A549 (cell line): ENCODE measurements at regions not wholly inside any gene's neighbourhood (a gene's known extent, or its start where the extent isn't known, plus 50 kb on each side); places are given as distances from the start of the nearest gene placed in this dataset.

Experiments used
- ATAC-seq, 2 experiments: fragments of 200-7000 bp in 1 of 2; fragments of >200 bp in 1 of 2; cut with Nextera tagmentation in 1 of 2; cut with Tn5 transposase in 1 of 2; 3 replicates each; pipeline versions ENCODE4 v1.8.0 to v1.9.1; 2018 to 2020; ENCODE audit warnings: mild to moderate bottlenecking in 1 of 2, moderate library complexity in 1 of 2
- CTCF ChIA-PET: fragments of 300-600 bp; sonication (Branson Sonifier 250); formaldehyde crosslinking; extraction: SDS; loops from one replicate; lab custom pipeline; 2021; ENCODE audit warnings: antibody characterized with exemption, inconsistent platforms; lab: Yijun Ruan, JAX
- POLR2A ChIA-PET: fragments of 350-600 bp; formaldehyde crosslinking; extraction: SDS; loops from one replicate; lab custom pipeline; 2021; ENCODE audit warnings: antibody characterized with exemption, inconsistent platforms; lab: Yijun Ruan, JAX
- DNase-seq, 2 experiments: peaks; one replicate each; pipeline versions ENCODE4 v3.0.0 to v3.0.0-alpha.2; 2011 to 2016; ENCODE audit warnings: low read depth in 1 of 2, low spot score in 1 of 2
- FAIRE-seq: peaks from 2 replicates; lab custom pipeline; 2011; peaks lifted over from hg19 to GRCh38; lab: Jason Lieb, UNC
- H3K27ac ChIP-seq, 2 experiments: fragments of >200 bp; sonication (Bioruptor Twin); formaldehyde crosslinking; 3 replicates each; pipeline ENCODE4 v1.5.1; 2016 to 2017
- H3K4me1 ChIP-seq: fragments of >200 bp; sonication (Bioruptor Twin); formaldehyde crosslinking; 3 replicates; pipeline ENCODE4 v1.6.1; 2016
- H3K4me2 ChIP-seq: fragments of >200 bp; sonication (Bioruptor Twin); formaldehyde crosslinking; 3 replicates; pipeline ENCODE4 v1.6.1; 2016
- H3K4me3 ChIP-seq: fragments of >200 bp; sonication (Bioruptor Twin); formaldehyde crosslinking; 3 replicates; pipeline ENCODE4 v1.5.1; 2016
- H3K9me3 ChIP-seq: fragments of >200 bp; sonication (Bioruptor Twin); formaldehyde crosslinking; 3 replicates; pipeline ENCODE4 v1.6.1; 2016
- BHLHE40 ChIP-seq: IDR thresholded peaks from 2 replicates; pipeline ENCODE4 v1.6.1; 2012; ENCODE audit warnings: low read depth, low read length, inconsistent platforms
- CBX2 ChIP-seq: fragments of 200-600 bp; sonication (generic); IDR thresholded peaks from 2 replicates; pipeline ENCODE4 v1.6.1; 2016; ENCODE audit warnings: low read depth, mild to moderate bottlenecking, borderline replicate concordance
- CBX8 ChIP-seq: fragments of 200-600 bp; sonication (generic); IDR thresholded peaks from 2 replicates; pipeline ENCODE4 v1.6.1; 2016
- CEBPB ChIP-seq, 2 experiments: fragments of >200 bp in 1 of 2; sonication (Bioruptor Twin) in 1 of 2; formaldehyde crosslinking in 1 of 2; IDR thresholded peaks; 2 replicates each; pipeline ENCODE4 v1.6.1; 2012 to 2016
- CHD2 ChIP-seq: fragments of 150-350 bp; IDR thresholded peaks from 2 replicates; pipeline ENCODE4 v1.6.1; 2014; ENCODE audit warnings: low read length; ENCODE audit not compliant: partially characterized antibody
- CTCF ChIP-seq: fragments of >200 bp; sonication (Bioruptor Twin); formaldehyde crosslinking; IDR thresholded peaks from 3 replicates; pipeline ENCODE4 v1.5.1; 2016
- E2F6 ChIP-seq: IDR thresholded peaks from 2 replicates; pipeline ENCODE4 v1.6.1; 2012; ENCODE audit warnings: low read depth, borderline replicate concordance
- ESRRA ChIP-seq: fragments of 150-350 bp; IDR thresholded peaks from 2 replicates; pipeline ENCODE4 v1.6.1; 2014; ENCODE audit warnings: mild to moderate bottlenecking, low read length, borderline replicate concordance
- FOSB ChIP-seq: fragments of 250-450 bp; sonication (Bioruptor Pico); IDR thresholded peaks from 2 replicates; pipeline ENCODE4 v1.5.0; 2020; ENCODE audit warnings: mild to moderate bottlenecking, moderate library complexity
- FOXS1 ChIP-seq: fragments of 250-450 bp; sonication (Bioruptor Pico); IDR thresholded peaks from 2 replicates; pipeline ENCODE4 v1.5.0; 2020; ENCODE audit warnings: mild to moderate bottlenecking, moderate library complexity
- HES2 ChIP-seq: fragments of >200 bp; sonication (Bioruptor Twin); formaldehyde crosslinking; IDR thresholded peaks from 2 replicates; pipeline ENCODE4 v1.6.1; 2016
- HEYL ChIP-seq: fragments of 250-450 bp; sonication (Bioruptor Pico); IDR thresholded peaks from 2 replicates; pipeline ENCODE4 v1.8.0; 2021; ENCODE audit warnings: mild to moderate bottlenecking, moderate library complexity
- JUN ChIP-seq, 2 experiments: fragments of >200 bp; sonication (Bioruptor Twin); formaldehyde crosslinking; IDR thresholded peaks; 2 replicates in 1 of 2; 3 replicates in 1 of 2; pipeline ENCODE4 v1.6.1; 2016 to 2017
- JUNB ChIP-seq: fragments of >200 bp; sonication (Bioruptor Twin); formaldehyde crosslinking; IDR thresholded peaks from 2 replicates; pipeline ENCODE4 v1.6.1; 2016
- KDM1A ChIP-seq: fragments of 200-600 bp; sonication (generic); IDR thresholded peaks from 2 replicates; pipeline ENCODE4 v1.6.1; 2016; ENCODE audit warnings: low read depth, mild to moderate bottlenecking
- MYC ChIP-seq: IDR thresholded peaks from 2 replicates; pipeline ENCODE4 v1.6.1; 2012; ENCODE audit warnings: mild to moderate bottlenecking, inconsistent platforms, low read length, improper control_type of control experiment, borderline replicate concordance
- NFE2L2 ChIP-seq: fragments of 150-350 bp; conservative IDR thresholded peaks from 2 replicates; pipeline ENCODE4 v1.6.1; 2014; ENCODE audit warnings: low read length
- NPAS2 ChIP-seq: fragments of 250-450 bp; sonication (Bioruptor Pico); IDR thresholded peaks from 2 replicates; pipeline ENCODE4 v1.8.0; 2022; ENCODE audit warnings: mild to moderate bottlenecking, moderate library complexity, borderline replicate concordance
- NR3C1 ChIP-seq: fragments of >200 bp; sonication (Bioruptor Twin); formaldehyde crosslinking; IDR thresholded peaks from 3 replicates; pipeline ENCODE4 v1.6.1; 2017
- POLR2A ChIP-seq: IDR thresholded peaks from 2 replicates; pipeline ENCODE4 v1.6.1; 2012; ENCODE audit warnings: mild to moderate bottlenecking, low read length
- POLR2AphosphoS2 ChIP-seq: conservative IDR thresholded peaks from 2 replicates; pipeline ENCODE4 v1.6.1; 2012; ENCODE audit warnings: low read length, improper control_type of control experiment, inconsistent platforms
- RAD21 ChIP-seq, 2 experiments: fragments of >200 bp in 1 of 2; sonication (Bioruptor Twin) in 1 of 2; formaldehyde crosslinking in 1 of 2; IDR thresholded peaks in 1 of 2; conservative IDR thresholded peaks in 1 of 2; 2 replicates in 1 of 2; 3 replicates in 1 of 2; pipeline ENCODE4 v1.6.1; 2012 to 2018; ENCODE audit warnings: inconsistent platforms in 1 of 2
- RARB ChIP-seq: fragments of 250-450 bp; sonication (Bioruptor Pico); IDR thresholded peaks from 2 replicates; pipeline ENCODE4 v1.8.0; 2021; ENCODE audit warnings: mild to moderate bottlenecking, moderate library complexity
- RFX5 ChIP-seq: fragments of 450-650 bp; IDR thresholded peaks from 2 replicates; pipeline ENCODE4 v1.7.1; 2014; ENCODE audit warnings: antibody characterized with exemption, mild to moderate bottlenecking, moderate library complexity
- TFCP2L1 ChIP-seq: fragments of 250-450 bp; sonication (Bioruptor Pico); IDR thresholded peaks from 2 replicates; pipeline ENCODE4 v1.5.0; 2021; ENCODE audit warnings: mild to moderate bottlenecking
- TP53 ChIP-seq: fragments of 250-450 bp; sonication (Bioruptor Pico); IDR thresholded peaks from 2 replicates; pipeline ENCODE4 v1.5.0; 2021; ENCODE audit warnings: mild to moderate bottlenecking, moderate library complexity
- USF2 ChIP-seq: fragments of 450-650 bp; IDR thresholded peaks from 2 replicates; pipeline ENCODE4 v1.6.1; 2014; ENCODE audit warnings: antibody characterized with exemption
- ZC3H11A ChIP-seq: fragments of 450-650 bp; IDR thresholded peaks from 2 replicates; pipeline ENCODE4 v1.6.1; 2014; ENCODE audit warnings: antibody characterized with exemption, mild to moderate bottlenecking
- ZFP36 ChIP-seq: fragments of 450-650 bp; IDR thresholded peaks from 2 replicates; pipeline ENCODE4 v1.6.1; 2014; ENCODE audit warnings: borderline replicate concordance; ENCODE audit not compliant: partially characterized antibody
- ZNF302 ChIP-seq: fragments of 250-450 bp; sonication (Bioruptor Pico); IDR thresholded peaks from 2 replicates; pipeline ENCODE4 v1.9.0; 2021; ENCODE audit warnings: inconsistent platforms, mild to moderate bottlenecking, moderate library complexity
- WGBS: methylation state at CpG from one replicate; pipeline ENCODE4 v1.1.6; 2017; ENCODE audit errors: missing lambda C conversion rate; 5-methylcytosine and 5-hydroxymethylcytosine counted together
- TF ChIP-seq, protein P1 (sequence below): fragments of 200-600 bp; sonication (generic); IDR thresholded peaks from 2 replicates; pipeline ENCODE4 v1.6.1; 2016; ENCODE audit warnings: antibody characterized with exemption, mild to moderate bottlenecking, moderate library complexity
- TF ChIP-seq, protein P2 (sequence below): fragments of >200 bp; sonication (Bioruptor Twin); formaldehyde crosslinking; IDR thresholded peaks from 3 replicates; pipeline ENCODE4 v1.6.1; 2016

GRCh38 chr4:123747016-123747415, 350.4 kb downstream of the SPRY1 start:
- TF ChIP-seq JUN (IDR thresholded peaks at IDR 0.05) (no peak), FOSB (CRISPR knock-in tag) (no peak), CEBPB (IDR thresholded peaks at IDR 0.05) (no peak), RFX5 (no peak), CBX2 (no peak), HES2 (no peak), JUNB (no peak), MYC (no peak), CBX8 (no peak), TP53 (CRISPR knock-in tag) (no peak), ZNF302 (CRISPR knock-in tag) (no peak), ESRRA (no peak), NR3C1 (no peak), NPAS2 (CRISPR knock-in tag) (no peak), USF2 (no peak), CTCF (no peak)
- TF ChIP-seq, protein P1, sequence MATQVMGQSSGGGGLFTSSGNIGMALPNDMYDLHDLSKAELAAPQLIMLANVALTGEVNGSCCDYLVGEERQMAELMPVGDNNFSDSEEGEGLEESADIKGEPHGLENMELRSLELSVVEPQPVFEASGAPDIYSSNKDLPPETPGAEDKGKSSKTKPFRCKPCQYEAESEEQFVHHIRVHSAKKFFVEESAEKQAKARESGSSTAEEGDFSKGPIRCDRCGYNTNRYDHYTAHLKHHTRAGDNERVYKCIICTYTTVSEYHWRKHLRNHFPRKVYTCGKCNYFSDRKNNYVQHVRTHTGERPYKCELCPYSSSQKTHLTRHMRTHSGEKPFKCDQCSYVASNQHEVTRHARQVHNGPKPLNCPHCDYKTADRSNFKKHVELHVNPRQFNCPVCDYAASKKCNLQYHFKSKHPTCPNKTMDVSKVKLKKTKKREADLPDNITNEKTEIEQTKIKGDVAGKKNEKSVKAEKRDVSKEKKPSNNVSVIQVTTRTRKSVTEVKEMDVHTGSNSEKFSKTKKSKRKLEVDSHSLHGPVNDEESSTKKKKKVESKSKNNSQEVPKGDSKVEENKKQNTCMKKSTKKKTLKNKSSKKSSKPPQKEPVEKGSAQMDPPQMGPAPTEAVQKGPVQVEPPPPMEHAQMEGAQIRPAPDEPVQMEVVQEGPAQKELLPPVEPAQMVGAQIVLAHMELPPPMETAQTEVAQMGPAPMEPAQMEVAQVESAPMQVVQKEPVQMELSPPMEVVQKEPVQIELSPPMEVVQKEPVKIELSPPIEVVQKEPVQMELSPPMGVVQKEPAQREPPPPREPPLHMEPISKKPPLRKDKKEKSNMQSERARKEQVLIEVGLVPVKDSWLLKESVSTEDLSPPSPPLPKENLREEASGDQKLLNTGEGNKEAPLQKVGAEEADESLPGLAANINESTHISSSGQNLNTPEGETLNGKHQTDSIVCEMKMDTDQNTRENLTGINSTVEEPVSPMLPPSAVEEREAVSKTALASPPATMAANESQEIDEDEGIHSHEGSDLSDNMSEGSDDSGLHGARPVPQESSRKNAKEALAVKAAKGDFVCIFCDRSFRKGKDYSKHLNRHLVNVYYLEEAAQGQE, result no peak
- Histone ChIP-seq H3K9me3 (no peaks in the 10 kb centered on the region), H3K4me3 (no peak overlapping the region), H3K4me2 (no peak overlapping the region), H3K27ac (no peak overlapping the region), H3K4me1 (no peaks in the 10 kb centered on the region)
- ATAC-seq (no peak), FAIRE-seq (no peak), DNase-seq (no peak)
- ChIA-PET POLR2A (no interaction called here), CTCF (interaction anchor here (1.0 kb wide), 1 partner anchor 26 kb away, joined by 3 read pairs; no protein-coding TSS in a partner anchor)
- WGBS, result 66% methylated on average over 7 of the region's 7 CpGs

DNA sequence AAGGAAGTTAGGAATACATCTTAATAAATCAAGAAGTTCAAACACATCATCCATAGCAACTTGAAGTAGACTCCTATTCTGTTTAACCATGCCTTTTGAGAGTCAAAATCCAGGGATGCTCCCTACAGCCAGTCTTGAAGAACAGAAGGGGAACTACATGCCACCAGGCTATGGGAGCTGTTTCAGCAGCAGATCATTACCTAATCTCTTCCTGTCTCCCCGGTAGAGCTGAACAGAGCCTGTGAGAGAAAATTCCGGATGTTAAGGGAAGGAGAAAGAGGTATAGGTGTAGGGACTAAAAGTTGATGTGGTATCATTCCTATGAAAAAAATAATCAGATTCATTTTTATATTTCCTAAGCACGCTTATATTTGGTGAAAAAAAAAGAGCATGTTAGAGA, 352.2 kb downstream of the SPRY1 start:
- no peak for DNase-seq
- 72% methylated on average over 3 of the region's 3 CpGs for WGBS
- CTCF ChIA-PET, result no interaction called here

More for the DNA sequence above, 352.2 kb downstream of the SPRY1 start:
- Histone ChIP-seq H3K4me1 (no peaks in the 10 kb centered on the region), H3K9me3 (no peaks in the 10 kb centered on the region), H3K27ac (no peak overlapping the region), H3K4me3 (no peak overlapping the region), H3K4me2 (no peak overlapping the region)
- FAIRE-seq, result no peak
- POLR2A ChIA-PET, result no interaction called here
- TF ChIP-seq FOXS1 (CRISPR knock-in tag) (no peak), RARB (CRISPR knock-in tag) (no peak), TP53 (CRISPR knock-in tag) (no peak), JUN (IDR thresholded peaks at IDR 0.05) (no peak), E2F6 (no peak), ZC3H11A (no peak), ZNF302 (CRISPR knock-in tag) (no peak), POLR2A (no peak), POLR2AphosphoS2 (no peak), RFX5 (no peak), NFE2L2 (no peak), RAD21 (conservative IDR thresholded peaks at IDR 0.05 in 1 of 2, IDR thresholded peaks at IDR 0.05 in 1 of 2) (no peak), KDM1A (no peak), BHLHE40 (no peak), ZFP36 (no peak), HEYL (CRISPR knock-in tag) (no peak), CHD2 (no peak), TFCP2L1 (no peak)
- TF ChIP-seq, protein P2, sequence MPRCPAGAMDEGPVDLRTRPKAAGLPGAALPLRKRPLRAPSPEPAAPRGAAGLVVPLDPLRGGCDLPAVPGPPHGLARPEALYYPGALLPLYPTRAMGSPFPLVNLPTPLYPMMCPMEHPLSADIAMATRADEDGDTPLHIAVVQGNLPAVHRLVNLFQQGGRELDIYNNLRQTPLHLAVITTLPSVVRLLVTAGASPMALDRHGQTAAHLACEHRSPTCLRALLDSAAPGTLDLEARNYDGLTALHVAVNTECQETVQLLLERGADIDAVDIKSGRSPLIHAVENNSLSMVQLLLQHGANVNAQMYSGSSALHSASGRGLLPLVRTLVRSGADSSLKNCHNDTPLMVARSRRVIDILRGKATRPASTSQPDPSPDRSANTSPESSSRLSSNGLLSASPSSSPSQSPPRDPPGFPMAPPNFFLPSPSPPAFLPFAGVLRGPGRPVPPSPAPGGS, result no peak
- no peak for ATAC-seq
